ENCODE measurements at regions not wholly inside any gene's neighbourhood (a gene's known extent, or its start where the extent isn't known, plus 50 kb on each side); places are given as distances from the start of the nearest gene placed in this dataset.
A peak's percentile ranks its signal among the peaks of the same experiment; 100 is the strongest.

DNA sequence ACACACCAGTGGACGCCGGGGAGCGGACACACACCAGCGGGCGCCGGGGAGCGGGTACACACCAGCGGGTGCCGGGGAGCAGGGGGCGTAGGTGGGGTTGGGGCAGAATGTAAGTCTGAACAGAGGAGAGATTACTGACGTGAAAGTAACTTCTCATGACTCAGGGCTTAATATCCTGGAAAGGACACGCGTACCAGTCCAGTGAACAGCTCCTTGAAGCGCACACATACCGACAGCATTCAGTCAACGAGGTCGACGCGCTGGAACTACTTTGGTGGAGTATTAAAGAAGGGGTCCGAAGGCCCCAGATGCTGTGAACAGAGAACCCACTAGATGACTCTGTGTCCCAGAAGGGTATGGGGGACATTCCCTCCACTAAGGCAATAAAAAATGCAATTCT, 129.6 kb downstream of the ENGASE start:
- no peaks in the 10 kb centered on the region for H3K36me3 Mint-ChIP-seq

DNA sequence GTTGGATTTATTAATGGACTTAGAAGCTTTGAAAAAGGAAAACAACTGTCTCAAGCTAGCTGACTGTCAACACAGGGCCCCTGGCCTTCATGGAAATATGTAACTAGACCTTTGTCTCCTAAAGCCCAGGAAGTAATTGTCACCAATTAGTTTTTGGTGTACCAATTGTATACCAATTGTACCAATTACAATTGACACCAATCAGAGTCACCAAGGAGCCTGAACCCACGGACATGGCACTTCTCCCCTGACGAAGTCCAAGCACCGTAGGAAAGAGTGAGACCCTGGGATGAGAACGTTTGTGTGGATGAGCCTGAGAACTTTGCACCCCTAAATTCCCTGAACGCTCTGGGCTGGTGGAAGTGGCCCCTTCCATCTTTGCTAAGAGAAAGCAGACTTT, 129.0 kb downstream of the ENGASE start:
- POLR2A ChIA-PET, result no interaction called here
- H3K4me1 Mint-ChIP-seq, result no peaks in the 10 kb centered on the region
- H3K9me3 Mint-ChIP-seq, result no peaks in the 10 kb centered on the region
- ATAC-seq, result no peak
- H3K36me3 Mint-ChIP-seq, result no peaks in the 10 kb centered on the region
- DNase-seq, result no peak
- no peak overlapping the region for H3K4me3 Mint-ChIP-seq
- no peak overlapping the region for H3K27ac Mint-ChIP-seq
- peaks cover 9 to 34% (median 26%) of the 10 kb centered on the region in 5 donors for H3K27me3 Mint-ChIP-seq

More for the DNA sequence above, 129.6 kb downstream of the ENGASE start:
- Mint-ChIP-seq H3K9me3 (no peaks in the 10 kb centered on the region), H3K4me3 (no peak overlapping the region), H3K27me3 (peaks cover 9 to 34% (median 28%) of the 10 kb centered on the region in 5 donors), H3K27ac (no peak overlapping the region), H3K4me1 (no peaks in the 10 kb centered on the region)
- DNase-seq (no peak), ATAC-seq (no peak)
- POLR2A ChIA-PET, result no interaction called here

DNA sequence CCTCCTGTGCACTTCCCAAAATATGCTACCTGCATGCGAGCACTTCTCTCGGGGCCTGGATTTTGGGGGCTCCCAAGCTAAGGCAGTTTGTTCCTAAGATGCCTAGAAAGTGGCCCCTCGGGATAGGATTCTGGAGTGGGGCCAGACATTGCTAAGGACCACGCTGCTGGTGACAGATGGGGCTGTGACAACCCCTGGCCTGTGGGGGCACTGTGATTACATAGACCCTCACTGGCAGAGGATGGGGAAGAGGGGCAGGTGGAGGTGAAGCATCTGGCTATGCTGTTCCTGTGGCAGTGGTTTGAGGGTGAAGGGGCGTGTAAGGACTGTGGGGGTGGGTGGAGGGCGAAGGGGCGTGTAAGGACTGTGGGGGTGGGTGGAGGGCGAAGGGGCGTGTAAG, 128.4 kb downstream of the ENGASE start:
- Mint-ChIP-seq H3K36me3 (no peaks in the 10 kb centered on the region), H3K9me3 (no peaks in the 10 kb centered on the region), H3K27ac (no peak overlapping the region), H3K4me3 (no peak overlapping the region), H3K27me3 (peaks cover 9 to 40% (median 26%) of the 10 kb centered on the region in 5 donors), H3K4me1 (no peaks in the 10 kb centered on the region)
- ATAC-seq, result no peak
- POLR2A ChIA-PET, result interaction anchor here (0.6 kb wide), 1 partner anchor 38 kb away, joined by 3 read pairs; no protein-coding TSS in a partner anchor
- no peak for DNase-seq

GRCh38 chr17:79202480-79202879, 127.9 kb downstream of the ENGASE start:
- Mint-ChIP-seq H3K4me3 (no peak overlapping the region), H3K4me1 (no peaks in the 10 kb centered on the region), H3K27me3 (peaks cover 9 to 46% (median 22%) of the 10 kb centered on the region in 5 donors), H3K27ac (no peak overlapping the region), H3K36me3 (no peaks in the 10 kb centered on the region), H3K9me3 (no peaks in the 10 kb centered on the region)
- POLR2A ChIA-PET, result interaction anchor here (0.6 kb wide), 1 partner anchor 38 kb away, joined by 3 read pairs; no protein-coding TSS in a partner anchor
- DNase-seq (no peak), ATAC-seq (no peak)

GRCh38 chr17:79201536-79202227, 127.1 kb downstream of the ENGASE start:
- peak overlapping the region in 3 of 10 donors; percentile 13 to 40 (median 34) for H3K27ac Mint-ChIP-seq
- DNase-seq, result no peak
- H3K4me3 Mint-ChIP-seq, result no peak overlapping the region
- no peak for ATAC-seq
- H3K4me1 Mint-ChIP-seq, result no peaks in the 10 kb centered on the region
- POLR2A ChIA-PET, result no interaction called here
- no peaks in the 10 kb centered on the region for H3K9me3 Mint-ChIP-seq
- H3K27me3 Mint-ChIP-seq, result peaks cover 10 to 51% (median 27%) of the 10 kb centered on the region in 5 donors
- no peaks in the 10 kb centered on the region for H3K36me3 Mint-ChIP-seq

GRCh38 chr17:79201119-79201518, 126.5 kb downstream of the ENGASE start:
- POLR2A ChIA-PET, result no interaction called here
- no peak for ATAC-seq
- no peaks in the 10 kb centered on the region for H3K4me1 Mint-ChIP-seq
- no peaks in the 10 kb centered on the region for H3K9me3 Mint-ChIP-seq
- H3K36me3 Mint-ChIP-seq, result no peaks in the 10 kb centered on the region
- peaks cover 12 to 56% (median 27%) of the 10 kb centered on the region in 5 donors for H3K27me3 Mint-ChIP-seq
- no peak overlapping the region for H3K27ac Mint-ChIP-seq
- DNase-seq, result no peak
- H3K4me3 Mint-ChIP-seq, result no peak overlapping the region

- DNase-seq (no peak), ATAC-seq (no peak)
- no peak overlapping the region for H3K27ac Mint-ChIP-seq
- no peaks in the 10 kb centered on the region for H3K36me3 Mint-ChIP-seq
- no peaks in the 10 kb centered on the region for H3K9me3 Mint-ChIP-seq
- POLR2A ChIA-PET, result no interaction called here
- peaks cover 13 to 69% (median 26%) of the 10 kb centered on the region in 5 donors for H3K27me3 Mint-ChIP-seq
- no peaks in the 10 kb centered on the region for H3K4me1 Mint-ChIP-seq
- H3K4me3 Mint-ChIP-seq, result no peak overlapping the region
Observed at GRCh38 chr17:79196913-79197312, 122.3 kb downstream of the ENGASE start.

DNA sequence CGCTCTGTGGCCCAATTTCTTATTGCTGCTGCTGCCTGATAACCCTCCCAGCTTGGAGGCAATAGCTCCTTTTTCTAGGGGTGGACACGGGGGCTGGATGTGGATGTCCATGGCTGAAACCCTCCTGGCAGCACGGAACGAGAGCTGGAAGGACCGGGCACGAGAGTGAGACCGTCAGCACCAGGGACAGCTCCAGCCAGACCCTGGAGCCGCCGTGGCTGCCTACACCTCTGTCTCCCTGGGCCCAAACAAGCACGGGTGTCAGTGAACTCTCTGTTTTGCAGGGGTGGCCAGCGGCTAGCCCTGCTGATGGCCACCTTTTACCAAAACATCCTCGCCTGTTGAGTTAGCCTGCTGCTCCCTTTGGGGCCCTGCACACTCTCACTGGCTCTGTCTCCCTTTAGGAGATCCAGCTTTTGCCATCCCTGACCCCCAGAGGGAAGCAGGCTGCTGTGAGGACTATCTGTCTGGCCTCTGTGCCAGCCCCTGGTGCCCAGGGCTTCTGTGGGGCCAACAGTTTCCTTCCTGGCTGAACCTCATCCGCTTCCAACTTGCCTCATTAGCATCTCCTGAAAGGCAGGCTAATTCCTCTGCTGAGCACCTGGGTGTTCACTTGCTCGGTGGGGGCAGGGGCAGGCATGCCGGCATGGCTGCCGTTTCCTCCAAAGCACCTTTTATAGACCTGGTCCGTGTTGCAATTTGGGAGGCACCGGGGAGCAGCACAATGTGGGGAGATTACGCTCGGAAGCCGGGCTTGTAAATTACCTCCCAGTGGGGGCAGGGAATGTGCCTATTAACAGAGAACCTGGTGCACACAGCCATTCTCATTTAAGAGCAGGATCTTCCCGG, 118.1 kb downstream of the ENGASE start:
- Mint-ChIP-seq H3K27ac (no peak overlapping the region), H3K4me3 (no peak overlapping the region), H3K4me1 (no peaks in the 10 kb centered on the region), H3K9me3 (no peaks in the 10 kb centered on the region), H3K27me3 (peaks cover 10 to 78% (median 42%) of the 10 kb centered on the region in 5 donors), H3K36me3 (no peaks in the 10 kb centered on the region)
- POLR2A ChIA-PET, result no interaction called here
- ATAC-seq (no peak), DNase-seq (peak in 2 of 10 donors; percentile 9 to 20)

- Mint-ChIP-seq H3K4me1 (no peaks in the 10 kb centered on the region), H3K27me3 (peaks cover 9 to 76% (median 40%) of the 10 kb centered on the region in 5 donors), H3K27ac (no peak overlapping the region), H3K4me3 (no peak overlapping the region), H3K9me3 (no peaks in the 10 kb centered on the region), H3K36me3 (no peaks in the 10 kb centered on the region)
- ATAC-seq, result no peak
- no peak for DNase-seq
- POLR2A ChIA-PET, result no interaction called here
Observed at GRCh38 chr17:79191270-79191934, 116.8 kb downstream of the ENGASE start.

DNA sequence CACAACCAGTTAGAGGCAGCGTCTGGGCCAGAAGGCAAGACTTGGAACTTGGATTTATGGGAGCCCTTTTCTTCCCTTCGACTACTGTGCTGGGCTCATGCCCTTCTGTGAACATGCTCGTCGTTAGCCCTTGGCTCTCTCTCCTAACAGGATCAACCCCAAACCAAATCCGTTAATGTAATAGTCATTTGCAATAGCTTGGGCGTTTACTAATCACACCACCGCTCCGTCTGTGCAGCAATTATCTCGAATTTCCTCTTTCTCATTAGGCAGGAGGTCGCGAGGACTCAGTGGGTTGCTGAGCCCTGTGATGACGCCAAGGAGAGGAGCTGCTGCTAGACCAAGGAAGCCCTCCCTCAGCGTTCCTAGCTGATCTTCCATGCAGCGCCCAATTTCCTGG, 114.7 kb downstream of the ENGASE start:
- no peak overlapping the region for H3K4me3 Mint-ChIP-seq
- POLR2A ChIA-PET, result no interaction called here
- no peak overlapping the region for H3K27ac Mint-ChIP-seq
- H3K27me3 Mint-ChIP-seq, result peaks cover 16 to 82% (median 59%) of the 10 kb centered on the region in 5 donors
- no peaks in the 10 kb centered on the region for H3K4me1 Mint-ChIP-seq
- DNase-seq (no peak), ATAC-seq (no peak)
- no peaks in the 10 kb centered on the region for H3K9me3 Mint-ChIP-seq
- H3K36me3 Mint-ChIP-seq, result no peaks in the 10 kb centered on the region

GRCh38 chr17:79188685-79189084, 114.1 kb downstream of the ENGASE start:
- ATAC-seq, result no peak
- no peak for DNase-seq
- peaks cover 0 to 2% (median under 1%) of the 10 kb centered on the region in 4 donors for H3K4me1 Mint-ChIP-seq
- POLR2A ChIA-PET, result no interaction called here
- H3K4me3 Mint-ChIP-seq, result no peak overlapping the region
- H3K9me3 Mint-ChIP-seq, result no peaks in the 10 kb centered on the region
- H3K27ac Mint-ChIP-seq, result no peak overlapping the region
- H3K36me3 Mint-ChIP-seq, result no peaks in the 10 kb centered on the region
- peaks cover 16 to 83% (median 62%) of the 10 kb centered on the region in 5 donors for H3K27me3 Mint-ChIP-seq

- Mint-ChIP-seq H3K27me3 (peaks cover 10 to 81% (median 58%) of the 10 kb centered on the region in 5 donors), H3K36me3 (no peaks in the 10 kb centered on the region), H3K4me3 (no peak overlapping the region), H3K4me1 (peaks cover 0 to 5% (median 2%) of the 10 kb centered on the region in 4 donors), H3K27ac (no peak overlapping the region), H3K9me3 (no peaks in the 10 kb centered on the region)
- no peak for DNase-seq
- ATAC-seq, result no peak
- POLR2A ChIA-PET, result no interaction called here
Observed at GRCh38 chr17:79188048-79188447, 113.4 kb downstream of the ENGASE start.

- H3K27me3 Mint-ChIP-seq, result peaks cover 10 to 74% (median 53%) of the 10 kb centered on the region in 5 donors
- no peak for DNase-seq
- H3K36me3 Mint-ChIP-seq, result no peaks in the 10 kb centered on the region
- no peak overlapping the region for H3K4me3 Mint-ChIP-seq
- no peak overlapping the region for H3K27ac Mint-ChIP-seq
- ATAC-seq, result no peak
- POLR2A ChIA-PET, result no interaction called here
- H3K9me3 Mint-ChIP-seq, result no peaks in the 10 kb centered on the region
- peaks cover 0 to 5% (median 2%) of the 10 kb centered on the region in 4 donors for H3K4me1 Mint-ChIP-seq
Observed at GRCh38 chr17:79187186-79187585, 112.6 kb downstream of the ENGASE start.

Data from naive thymus-derived CD8-positive, alpha-beta T cell (primary cell).